IPS-18a (cell line): ENCODE measurements at regions not wholly inside any gene's neighbourhood (a gene's known extent, or its start where the extent isn't known, plus 50 kb on each side); places are given as distances from the start of the nearest gene placed in this dataset.
"Not testable (repeated sequence)": the region's sequence is repeated elsewhere in the genome, so short reads cannot be mapped to it uniquely, and the experiment has no call there.

Experiments used
- H3K27ac ChIP-seq: one replicate; pipeline ENCODE4 v1.5.1; 2013; ENCODE audit warnings: low read length
- H3K27me3 ChIP-seq: one replicate; pipeline ENCODE4 v1.6.1; 2013; ENCODE audit warnings: mild to moderate bottlenecking, low read length; ENCODE audit not compliant: control insufficient read depth, insufficient read depth
- H3K36me3 ChIP-seq: one replicate; pipeline ENCODE4 v1.6.1; 2013; ENCODE audit warnings: low read depth, low read length; ENCODE audit not compliant: control insufficient read depth
- H3K4me1 ChIP-seq: one replicate; pipeline ENCODE4 v1.6.1; 2013; ENCODE audit warnings: low read depth, low read length; ENCODE audit not compliant: control insufficient read depth
- H3K4me3 ChIP-seq: one replicate; pipeline ENCODE4 v1.5.1; 2013; ENCODE audit warnings: low read length
- H3K9ac ChIP-seq: one replicate; pipeline ENCODE4 v1.6.1; 2013; ENCODE audit warnings: mild to moderate bottlenecking, low read length, moderate library complexity
- H3K9me3 ChIP-seq: one replicate; pipeline ENCODE4 v1.6.1; 2013; ENCODE audit warnings: low read depth, low read length; ENCODE audit not compliant: control insufficient read depth

DNA sequence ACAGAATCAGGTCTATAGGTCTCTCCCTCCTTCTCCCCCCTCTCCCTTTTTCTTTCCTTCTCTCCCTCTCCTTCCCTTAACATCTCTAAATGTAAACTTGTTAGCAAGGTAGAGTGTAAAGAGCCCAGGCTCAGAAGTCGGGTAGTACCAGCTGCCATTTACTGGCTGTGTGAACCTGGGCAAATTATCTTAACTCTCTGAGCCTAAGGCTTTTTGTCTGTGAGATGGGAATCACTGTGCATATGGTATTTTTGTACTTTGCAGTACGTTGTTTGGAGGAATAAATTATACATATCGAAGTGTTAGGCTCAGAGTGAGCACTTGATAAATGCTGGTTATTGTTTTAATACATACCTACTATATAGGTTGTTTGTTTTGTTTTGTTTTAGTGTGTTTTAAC lies 154.0 kb downstream of the RBMX2 start:
- Histone ChIP-seq H3K27ac (no peak overlapping the region), H3K4me3 (no peak overlapping the region), H3K9ac (no peak overlapping the region), H3K4me1 (no peaks in the 10 kb centered on the region), H3K36me3 (no peaks in the 10 kb centered on the region), H3K27me3 (no peaks in the 10 kb centered on the region), H3K9me3 (peaks cover 20% of the 10 kb centered on the region)

DNA sequence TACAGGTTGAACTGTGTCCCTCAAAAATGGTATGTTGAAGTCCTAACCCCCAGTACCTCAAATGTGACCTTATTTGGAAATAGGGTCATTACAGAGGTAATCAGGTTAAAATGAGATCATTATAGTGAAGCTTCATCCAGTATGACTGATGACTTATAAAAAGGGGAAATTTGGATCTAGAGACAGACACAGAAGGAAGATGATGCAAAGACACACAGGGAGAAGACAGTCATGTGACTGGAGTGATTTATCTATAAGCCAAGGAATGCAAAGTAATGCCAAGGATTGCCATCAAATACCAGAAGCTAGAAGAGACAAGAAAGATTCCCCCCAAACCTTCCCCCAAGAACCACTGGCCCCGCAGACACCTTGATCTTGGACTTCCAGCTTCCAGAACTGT lies 155.2 kb downstream of the RBMX2 start:
- Histone ChIP-seq H3K9me3 (peaks cover 22% of the 10 kb centered on the region), H3K27me3 (no peaks in the 10 kb centered on the region), H3K4me1 (no peaks in the 10 kb centered on the region), H3K9ac (no peak overlapping the region), H3K27ac (no peak overlapping the region), H3K4me3 (no peak overlapping the region), H3K36me3 (no peaks in the 10 kb centered on the region)

DNA sequence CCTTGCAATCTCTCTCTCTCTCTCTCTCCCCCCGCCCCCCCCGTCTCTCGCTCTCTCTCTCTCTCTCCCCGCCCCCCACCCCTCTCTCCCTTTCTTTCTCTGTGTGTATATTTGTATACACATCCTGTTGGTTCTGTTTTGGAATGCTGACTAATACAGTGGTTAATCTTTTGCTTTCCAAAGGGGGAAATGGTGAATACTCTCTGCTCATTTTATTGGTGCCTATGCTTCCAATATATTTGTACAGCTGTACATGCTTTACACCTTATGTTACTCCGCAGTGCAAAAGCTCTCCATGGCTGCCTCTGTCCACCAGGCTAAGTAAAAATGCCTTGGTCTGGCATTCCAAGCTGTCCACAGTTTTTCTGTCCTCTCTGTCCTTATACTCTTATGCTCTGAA lies 158.8 kb downstream of the RBMX2 start:
- no peaks in the 10 kb centered on the region for H3K4me1 ChIP-seq
- no peaks in the 10 kb centered on the region for H3K27me3 ChIP-seq
- peaks cover 24% of the 10 kb centered on the region for H3K9me3 ChIP-seq
- no peak overlapping the region for H3K9ac ChIP-seq
- no peaks in the 10 kb centered on the region for H3K36me3 ChIP-seq
- no peak overlapping the region for H3K4me3 ChIP-seq
- no peak overlapping the region for H3K27ac ChIP-seq

- Histone ChIP-seq H3K9me3 (peaks cover 21% of the 10 kb centered on the region), H3K27me3 (no peaks in the 10 kb centered on the region), H3K4me3 (no peak overlapping the region)
These were observed 160.1 kb downstream of the RBMX2 start for GRCh38 chrX:130561930-130562329.

GRCh38 chrX:130563476-130563875 lies 161.7 kb downstream of the RBMX2 start:
- H3K4me1 ChIP-seq = no peaks in the 10 kb centered on the region
- no peak overlapping the region for H3K27ac ChIP-seq
- no peaks in the 10 kb centered on the region for H3K36me3 ChIP-seq
- no peak overlapping the region for H3K9ac ChIP-seq
- H3K9me3 ChIP-seq = peaks cover 21% of the 10 kb centered on the region
- no peak overlapping the region for H3K4me3 ChIP-seq
- no peaks in the 10 kb centered on the region for H3K27me3 ChIP-seq

More at GRCh38 chrX:130561930-130562329, 160.1 kb downstream of the RBMX2 start:
- Histone ChIP-seq H3K36me3 (no peaks in the 10 kb centered on the region), H3K9ac (no peak overlapping the region), H3K27ac (no peak overlapping the region), H3K4me1 (no peaks in the 10 kb centered on the region)

- H3K9ac ChIP-seq = no peak overlapping the region
- H3K27ac ChIP-seq = no peak overlapping the region
- no peaks in the 10 kb centered on the region for H3K4me1 ChIP-seq
- peaks cover 17% of the 10 kb centered on the region for H3K9me3 ChIP-seq
- no peak overlapping the region for H3K4me3 ChIP-seq
- H3K27me3 ChIP-seq = no peaks in the 10 kb centered on the region
- H3K36me3 ChIP-seq = no peaks in the 10 kb centered on the region
These were observed 164.4 kb downstream of the RBMX2 start for GRCh38 chrX:130566028-130566683.

- not testable (repeated sequence) for H3K36me3 ChIP-seq, H3K9ac ChIP-seq, H3K4me3 ChIP-seq, H3K9me3 ChIP-seq, H3K27ac ChIP-seq, H3K27me3 ChIP-seq, H3K4me1 ChIP-seq
These were observed 171.2 kb downstream of the RBMX2 start for GRCh38 chrX:130573030-130573429.
